Glutamatergic neuron (in vitro differentiated cells): ENCODE measurements at regions not wholly inside any gene's neighbourhood (a gene's known extent, or its start where the extent isn't known, plus 50 kb on each side); places are given as distances from the start of the nearest gene placed in this dataset.

ENCODE experiments used
- DNase-seq: peaks from one replicate; pipeline ENCODE4 v3.0.0; 2022
- H3K27ac Mint-ChIP-seq: one replicate; pipeline ENCODE4 v1.8.0; 2020; ENCODE audit warnings: mild to moderate bottlenecking, mixed read lengths, inconsistent platforms; ENCODE audit not compliant: unreplicated experiment
- H3K27me3 Mint-ChIP-seq: one replicate; pipeline ENCODE4 v1.8.0; 2020; ENCODE audit warnings: mild to moderate bottlenecking, moderate library complexity, mixed read lengths, inconsistent platforms; ENCODE audit not compliant: unreplicated experiment
- H3K36me3 Mint-ChIP-seq: one replicate; pipeline ENCODE4 v1.8.0; 2020; ENCODE audit warnings: mild to moderate bottlenecking, mixed read lengths, inconsistent platforms; ENCODE audit not compliant: unreplicated experiment
- H3K4me1 Mint-ChIP-seq: one replicate; pipeline ENCODE4 v1.8.0; 2020; ENCODE audit warnings: mild to moderate bottlenecking, low read depth, mixed read lengths, inconsistent platforms; ENCODE audit not compliant: unreplicated experiment
- H3K4me3 Mint-ChIP-seq: one replicate; pipeline ENCODE4 v1.8.0; 2020; ENCODE audit warnings: mild to moderate bottlenecking, mixed read lengths, inconsistent platforms; ENCODE audit not compliant: unreplicated experiment
- H3K9me3 Mint-ChIP-seq: one replicate; pipeline ENCODE4 v1.8.0; 2020; ENCODE audit warnings: mild to moderate bottlenecking, moderate library complexity, mixed read lengths, inconsistent platforms; ENCODE audit not compliant: unreplicated experiment
- CTCF ChIP-seq: fragments of 200-600 bp; sonication (generic); IDR thresholded peaks from one replicate; pipeline ENCODE4 v1.5.0; 2021; ENCODE audit not compliant: partially characterized antibody, unreplicated experiment

- no peak overlapping the region for H3K27ac Mint-ChIP-seq
- peaks cover 4% of the 10 kb centered on the region for H3K36me3 Mint-ChIP-seq
- H3K4me1 Mint-ChIP-seq, result no peaks in the 10 kb centered on the region
- H3K27me3 Mint-ChIP-seq, result no peaks in the 10 kb centered on the region
- DNase-seq, result no peak
- TF ChIP-seq CTCF, result no peak
- no peak overlapping the region for H3K4me3 Mint-ChIP-seq
- H3K9me3 Mint-ChIP-seq, result no peaks in the 10 kb centered on the region
Observed at GRCh38 chr16:72427783-72428331, 255.9 kb upstream of the PMFBP1 start.

DNA sequence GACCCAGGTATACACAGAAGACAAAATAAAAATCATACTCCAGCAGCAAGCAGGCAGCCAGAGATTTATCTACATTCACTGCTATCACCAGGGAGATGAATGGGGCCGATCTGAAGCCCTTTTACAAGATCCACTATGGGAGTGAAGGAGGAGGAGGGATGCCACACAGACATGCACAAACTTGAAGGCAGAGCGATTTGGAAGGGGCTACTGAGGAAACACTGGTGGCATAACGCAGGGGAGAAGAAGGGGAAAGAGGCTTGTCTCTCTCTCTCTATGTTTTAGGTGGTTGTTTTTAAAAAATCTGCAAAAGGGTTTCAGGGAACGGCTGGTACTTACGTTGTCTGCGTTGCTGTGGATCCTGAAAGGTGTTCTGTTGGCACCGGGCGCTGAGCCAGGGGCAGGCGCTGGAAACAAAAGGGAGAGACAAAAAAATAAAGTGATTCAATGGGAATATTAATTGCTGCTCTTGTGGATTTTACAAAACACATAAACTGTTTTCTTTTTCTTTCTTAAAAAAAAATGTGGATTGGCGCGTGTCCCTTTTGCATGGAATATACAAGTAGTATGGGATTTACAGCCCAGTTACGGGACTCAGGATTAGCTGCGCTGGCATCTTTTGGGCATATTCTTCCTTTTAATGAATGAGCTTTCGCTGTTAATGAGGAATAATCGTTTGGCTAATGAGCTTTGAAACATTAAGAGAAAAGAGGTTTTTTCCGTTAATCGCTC lies 255.3 kb upstream of the PMFBP1 start:
- H3K9me3 Mint-ChIP-seq, result no peaks in the 10 kb centered on the region
- peaks cover 4% of the 10 kb centered on the region for H3K36me3 Mint-ChIP-seq
- TF ChIP-seq CTCF, result no peak
- no peak for DNase-seq
- no peak overlapping the region for H3K4me3 Mint-ChIP-seq
- no peaks in the 10 kb centered on the region for H3K27me3 Mint-ChIP-seq
- H3K27ac Mint-ChIP-seq, result no peak overlapping the region
- H3K4me1 Mint-ChIP-seq, result no peaks in the 10 kb centered on the region

DNA sequence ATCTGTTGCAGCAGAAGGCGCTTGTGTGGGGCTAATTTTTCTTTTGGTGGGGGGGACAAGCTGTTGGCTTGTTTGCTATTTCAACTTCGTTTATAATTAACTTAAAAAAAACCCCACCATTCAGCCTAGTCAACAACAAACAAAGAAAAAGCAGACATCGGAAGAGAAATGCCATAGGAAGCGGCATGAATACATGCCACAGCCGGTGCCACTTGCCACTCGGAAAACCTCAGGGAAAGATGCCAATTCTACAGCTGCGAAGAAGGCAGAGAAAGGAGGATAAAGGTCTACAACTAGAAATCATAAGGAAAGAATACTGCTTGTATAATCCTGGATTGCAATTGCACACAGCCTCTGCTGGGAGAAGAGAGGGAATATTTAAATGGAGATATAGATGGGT lies 254.4 kb upstream of the PMFBP1 start:
- no peaks in the 10 kb centered on the region for H3K9me3 Mint-ChIP-seq
- peaks cover 4% of the 10 kb centered on the region for H3K36me3 Mint-ChIP-seq
- H3K4me1 Mint-ChIP-seq, result no peaks in the 10 kb centered on the region
- no peak for TF ChIP-seq CTCF
- DNase-seq, result no peak
- H3K27ac Mint-ChIP-seq, result no peak overlapping the region
- H3K4me3 Mint-ChIP-seq, result no peak overlapping the region
- H3K27me3 Mint-ChIP-seq, result no peaks in the 10 kb centered on the region

- Mint-ChIP-seq H3K36me3 (peaks cover 9% of the 10 kb centered on the region), H3K4me1 (no peaks in the 10 kb centered on the region), H3K9me3 (no peaks in the 10 kb centered on the region), H3K27me3 (no peaks in the 10 kb centered on the region), H3K27ac (no peak overlapping the region), H3K4me3 (no peak overlapping the region)
- no peak for DNase-seq
- no peak for TF ChIP-seq CTCF
Observed at GRCh38 chr16:72425571-72426341, 253.8 kb upstream of the PMFBP1 start.

GRCh38 chr16:72424757-72425156 lies 252.8 kb upstream of the PMFBP1 start:
- DNase-seq, result no peak
- Mint-ChIP-seq H3K27ac (no peak overlapping the region), H3K4me1 (no peaks in the 10 kb centered on the region), H3K27me3 (no peaks in the 10 kb centered on the region), H3K9me3 (no peaks in the 10 kb centered on the region), H3K36me3 (peaks cover 9% of the 10 kb centered on the region), H3K4me3 (no peak overlapping the region)
- no peak for TF ChIP-seq CTCF
